ENCODE measurements at regions not wholly inside any gene's neighbourhood (a gene's known extent, or its start where the extent isn't known, plus 50 kb on each side); places are given as distances from the start of the nearest gene placed in this dataset.

- Histone ChIP-seq H3F3A (replicated peaks; ENCODE audit: insufficient read depth) (peaks cover 8% of the 10 kb centered on the region), H3K9me3 (no peaks in the 10 kb centered on the region), H3K9me2 (no peaks in the 10 kb centered on the region), H3K4me2 (no peak overlapping the region), H3K4me1 (ENCODE audit: control insufficient read depth in 1 of 2, insufficient read depth in 2 of 2, low read depth in 1 of 2, low read length in 1 of 2) (peaks cover 2 to 6% of the 10 kb centered on the region in 2 experiments; a peak in 3 of 4 replicates), H3K36me3 (replicated peaks in 1 of 2; ENCODE audit: control insufficient read depth in 1 of 2, insufficient read depth in 2 of 2, low read length in 1 of 2) (no peaks in the 10 kb centered on the region), H4K20me1 (ENCODE audit: insufficient read depth) (peaks cover 14% of the 10 kb centered on the region; the same call in 1 of the 2 replicates), H3K27ac (ENCODE audit: low read depth in 2 of 2, low read length in 1 of 2) (no peak overlapping the region), H2AFZ (ENCODE audit: low read depth) (no peak overlapping the region), H3K27me3 (ENCODE audit: insufficient read depth) (no peaks in the 10 kb centered on the region), H3K79me2 (ENCODE audit: insufficient read depth) (peaks cover 72% of the 10 kb centered on the region), H3K4me3 (ENCODE audit: low read depth in 2 of 2, low read length in 1 of 2) (no peak overlapping the region), H3K9ac (no peak overlapping the region)
- ChIA-PET POLR2A (no interaction called here), CTCF (interaction anchor here (1.1 kb wide), 1 partner anchor 15 kb away, joined by 4 read pairs; no protein-coding TSS in a partner anchor)
- 87% methylated on average over 4 of the region's 4 CpGs for whole genome bisulfite sequencing (ENCODE audit: low lambda C conversion rate)
- no peak for TF ChIP-seq FOXJ3 (CRISPR knock-in tag; IDR thresholded peaks at IDR 0.05)
- TF ChIP-seq, protein P1, sequence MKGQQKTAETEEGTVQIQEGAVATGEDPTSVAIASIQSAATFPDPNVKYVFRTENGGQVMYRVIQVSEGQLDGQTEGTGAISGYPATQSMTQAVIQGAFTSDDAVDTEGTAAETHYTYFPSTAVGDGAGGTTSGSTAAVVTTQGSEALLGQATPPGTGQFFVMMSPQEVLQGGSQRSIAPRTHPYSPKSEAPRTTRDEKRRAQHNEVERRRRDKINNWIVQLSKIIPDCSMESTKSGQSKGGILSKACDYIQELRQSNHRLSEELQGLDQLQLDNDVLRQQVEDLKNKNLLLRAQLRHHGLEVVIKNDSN (IDR thresholded peaks at IDR 0.05; ENCODE audit: borderline replicate concordance, low read depth): no peak
- TF ChIP-seq RXRA (IDR thresholded peaks at IDR 0.05; ENCODE audit: borderline replicate concordance, low read depth): no peak
- TF ChIP-seq ZBTB33 (IDR thresholded peaks at IDR 0.05; ENCODE audit: borderline replicate concordance, low read depth): no peak
- TF ChIP-seq JUND (IDR thresholded peaks at IDR 0.05): no peak
- TF ChIP-seq SMC3 (IDR thresholded peaks at IDR 0.05; ENCODE audit: low read depth, low read length): no peak
- TF ChIP-seq NFIC (IDR thresholded peaks at IDR 0.05; ENCODE audit: borderline replicate concordance): no peak
- TF ChIP-seq MEF2A (IDR thresholded peaks at IDR 0.05; ENCODE audit: borderline replicate concordance, low read depth): no peak
- TF ChIP-seq FOXM1 (IDR thresholded peaks at IDR 0.05; ENCODE audit: low read depth): no peak
- no peak for DNase-seq
Measured at GRCh38 chr13:107738004-107738403, 477.3 kb downstream of the LIG4 start.

DNA sequence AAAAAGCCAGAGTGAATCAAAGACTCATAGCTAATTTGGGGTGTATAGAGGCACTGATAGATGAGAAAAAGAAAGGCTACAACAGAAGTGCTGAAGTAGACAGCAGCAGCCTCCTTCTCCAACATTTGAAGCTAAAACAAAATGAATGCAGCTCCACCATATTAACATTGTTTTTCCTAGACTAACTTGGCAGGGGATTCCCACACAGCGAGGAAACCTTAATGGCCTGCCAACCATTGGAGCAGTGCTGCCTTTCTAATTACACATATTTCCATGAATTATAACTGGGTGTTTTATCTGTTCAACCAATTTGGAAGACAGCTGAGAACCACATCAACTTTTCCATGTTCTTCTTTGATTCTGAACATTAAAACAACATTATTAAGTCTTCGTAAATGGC, 478.6 kb downstream of the LIG4 start:
- CTCF ChIA-PET: interaction anchor here (1.0 kb wide), 2 partner anchors 16 to 36 kb away, joined by 3 to 4 read pairs; no protein-coding TSS in a partner anchor
- TF ChIP-seq, protein P2, sequence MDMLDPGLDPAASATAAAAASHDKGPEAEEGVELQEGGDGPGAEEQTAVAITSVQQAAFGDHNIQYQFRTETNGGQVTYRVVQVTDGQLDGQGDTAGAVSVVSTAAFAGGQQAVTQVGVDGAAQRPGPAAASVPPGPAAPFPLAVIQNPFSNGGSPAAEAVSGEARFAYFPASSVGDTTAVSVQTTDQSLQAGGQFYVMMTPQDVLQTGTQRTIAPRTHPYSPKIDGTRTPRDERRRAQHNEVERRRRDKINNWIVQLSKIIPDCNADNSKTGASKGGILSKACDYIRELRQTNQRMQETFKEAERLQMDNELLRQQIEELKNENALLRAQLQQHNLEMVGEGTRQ (IDR thresholded peaks at IDR 0.05; ENCODE audit: borderline replicate concordance, low read depth, low read length): no peak
- TF ChIP-seq ZBTB33 (IDR thresholded peaks at IDR 0.05; ENCODE audit: borderline replicate concordance, low read depth) (no peak), YY1 (IDR thresholded peaks at IDR 0.05; ENCODE audit: low read depth) (no peak), SIN3A (IDR thresholded peaks at IDR 0.05; ENCODE audit: borderline replicate concordance, low read depth, low read length) (no peak), TCF12 (IDR thresholded peaks at IDR 0.05) (no peak), MEF2A (IDR thresholded peaks at IDR 0.05; ENCODE audit: borderline replicate concordance, low read depth) (no peak), CHD2 (IDR thresholded peaks at IDR 0.05; ENCODE audit: low read length, partially characterized antibody) (no peak), EP300 (IDR thresholded peaks at IDR 0.05; ENCODE audit: borderline replicate concordance in 1 of 2, low read depth in 1 of 2, low read length in 1 of 2) (no peak), RFX5 (IDR thresholded peaks at IDR 0.05; ENCODE audit: low read length) (no peak), JUND (IDR thresholded peaks at IDR 0.05) (no peak), GABPA (IDR thresholded peaks at IDR 0.05; ENCODE audit: low read depth) (no peak), NRF1 (IDR thresholded peaks at IDR 0.05; ENCODE audit: low read depth, low read length) (no peak), MXI1 (IDR thresholded peaks at IDR 0.05; ENCODE audit: low read depth, low read length) (no peak), EZH2phosphoT487 (IDR thresholded peaks at IDR 0.05; ENCODE audit: borderline replicate concordance, low read depth) (no peak)
- TF ChIP-seq, protein P1 (IDR thresholded peaks at IDR 0.05; ENCODE audit: borderline replicate concordance, low read depth): no peak

More for the DNA sequence above, 478.6 kb downstream of the LIG4 start:
- 82% methylated on average over 2 of the region's 2 CpGs for WGBS (ENCODE audit: low lambda C conversion rate)
- no peak overlapping the region for H3K4me2 ChIP-seq
- no peaks in the 10 kb centered on the region for H3K27me3 ChIP-seq (ENCODE audit: insufficient read depth)
- peaks cover 8% of the 10 kb centered on the region for H3F3A ChIP-seq (replicated peaks; ENCODE audit: insufficient read depth)
- H3K4me3 ChIP-seq (ENCODE audit: low read depth in 2 of 2, low read length in 1 of 2): no peak overlapping the region
- H3K9me3 ChIP-seq: no peaks in the 10 kb centered on the region
- no peak overlapping the region for H3K27ac ChIP-seq (ENCODE audit: low read depth in 2 of 2, low read length in 1 of 2)
- H3K36me3 ChIP-seq (replicated peaks in 1 of 2; ENCODE audit: control insufficient read depth in 1 of 2, insufficient read depth in 2 of 2, low read length in 1 of 2): no peaks in the 10 kb centered on the region
- peaks cover 14% of the 10 kb centered on the region; the same call in 1 of the 2 replicates for H4K20me1 ChIP-seq (ENCODE audit: insufficient read depth)
- POLR2A ChIA-PET: no interaction called here
- no peak overlapping the region for H2AFZ ChIP-seq (ENCODE audit: low read depth)
- no peaks in the 10 kb centered on the region; a peak in 3 of 4 replicates for H3K4me1 ChIP-seq (ENCODE audit: control insufficient read depth in 1 of 2, insufficient read depth in 2 of 2, low read depth in 1 of 2, low read length in 1 of 2)
- no peaks in the 10 kb centered on the region for H3K9me2 ChIP-seq
- H3K9ac ChIP-seq: no peak overlapping the region
- peaks cover 66% of the 10 kb centered on the region for H3K79me2 ChIP-seq (ENCODE audit: insufficient read depth)
- no peak for DNase-seq
